ENCODE measurements at regions not wholly inside any gene's neighbourhood (a gene's known extent, or its start where the extent isn't known, plus 50 kb on each side); places are given as distances from the start of the nearest gene placed in this dataset.

- H2BK5ac ChIP-seq (ENCODE audit: low read depth, low read length, poor library complexity): no peak overlapping the region
- 100% methylated on average over 1 of the region's 8 CpGs for WGBS (ENCODE audit: extremely low coverage, insufficient coverage, insufficient read length)
- no peak overlapping the region for H3K9ac ChIP-seq (ENCODE audit: low read length)
Measured at GRCh38 chr21:25214676-25215075, 392.6 kb downstream of the MRPL39 start.

GRCh38 chr21:25199944-25200343 lies 407.3 kb downstream of the MRPL39 start:
- no peak overlapping the region for H3K23ac ChIP-seq (ENCODE audit: low read length)
- H3K27me3 ChIP-seq (ENCODE audit: insufficient read depth, low read length): no peaks in the 10 kb centered on the region
- no peaks in the 10 kb centered on the region for H3K79me2 ChIP-seq (ENCODE audit: control insufficient read depth, insufficient read depth, low read length, poor library complexity)
- H3K79me1 ChIP-seq (ENCODE audit: low read length): no peaks in the 10 kb centered on the region
- H2BK12ac ChIP-seq (ENCODE audit: low read length): no peak overlapping the region
- H3K4ac ChIP-seq (ENCODE audit: low read depth, low read length): no peak overlapping the region
- H2AK5ac ChIP-seq (ENCODE audit: low read length): no peak overlapping the region
- DNase-seq: no peak
- H4K91ac ChIP-seq (ENCODE audit: low read depth, low read length): no peak overlapping the region
- H3K18ac ChIP-seq (ENCODE audit: low read length): no peak overlapping the region
- no CpG with 5 or more reads among the region's 2 CpGs for WGBS (ENCODE audit: extremely low coverage, insufficient coverage, insufficient read length)
- no peaks in the 10 kb centered on the region for H3K4me1 ChIP-seq (ENCODE audit: control insufficient read depth in 1 of 2, insufficient read depth in 2 of 2, low read length in 2 of 2)
- H2BK120ac ChIP-seq (ENCODE audit: insufficient read depth, low read length, poor library complexity): no peak overlapping the region
- H3K14ac ChIP-seq (ENCODE audit: low read length): no peak overlapping the region
- H3K27ac ChIP-seq (ENCODE audit: low read depth, low read length): no peak overlapping the region
- H3K36me3 ChIP-seq (ENCODE audit: control insufficient read depth in 1 of 2, insufficient read depth in 2 of 2, low read length in 2 of 2): no peaks in the 10 kb centered on the region
- no peak overlapping the region for H3K4me2 ChIP-seq (ENCODE audit: low read length)
- no peak overlapping the region for H3K4me3 ChIP-seq (ENCODE audit: low read depth, low read length)
- H2BK5ac ChIP-seq (ENCODE audit: low read depth, low read length, poor library complexity): no peak overlapping the region
- no peak overlapping the region for H3K9ac ChIP-seq (ENCODE audit: low read length)
- H2AFZ ChIP-seq (ENCODE audit: insufficient read depth, low read length, poor library complexity): no peak overlapping the region
- no peak overlapping the region for H4K8ac ChIP-seq (ENCODE audit: low read depth, low read length)
- no peaks in the 10 kb centered on the region for H3K9me3 ChIP-seq (ENCODE audit: insufficient read depth, low read depth, low read length)
- H4K12ac ChIP-seq (ENCODE audit: low read depth, low read length): no peak overlapping the region

More at GRCh38 chr21:25214676-25215075, 392.6 kb downstream of the MRPL39 start:
- Histone ChIP-seq H3K79me2 (ENCODE audit: control insufficient read depth, insufficient read depth, low read length, poor library complexity) (no peaks in the 10 kb centered on the region), H3K27me3 (ENCODE audit: insufficient read depth, low read length) (no peaks in the 10 kb centered on the region), H3K4me1 (ENCODE audit: control insufficient read depth in 1 of 2, insufficient read depth in 2 of 2, low read length in 2 of 2) (no peaks in the 10 kb centered on the region), H4K91ac (ENCODE audit: low read depth, low read length) (no peak overlapping the region), H4K8ac (ENCODE audit: low read depth, low read length) (no peak overlapping the region), H3K79me1 (ENCODE audit: low read length) (no peaks in the 10 kb centered on the region), H4K12ac (ENCODE audit: low read depth, low read length) (no peak overlapping the region), H2BK120ac (ENCODE audit: insufficient read depth, low read length, poor library complexity) (no peak overlapping the region), H3K4me2 (ENCODE audit: low read length) (no peak overlapping the region), H2BK12ac (ENCODE audit: low read length) (no peak overlapping the region), H2AK5ac (ENCODE audit: low read length) (no peak overlapping the region), H3K27ac (ENCODE audit: low read depth, low read length) (no peak overlapping the region), H2AFZ (ENCODE audit: insufficient read depth, low read length, poor library complexity) (no peak overlapping the region), H3K4ac (ENCODE audit: low read depth, low read length) (no peak overlapping the region), H3K23ac (ENCODE audit: low read length) (no peak overlapping the region), H3K4me3 (ENCODE audit: low read depth, low read length) (no peak overlapping the region), H3K36me3 (ENCODE audit: control insufficient read depth in 1 of 2, insufficient read depth in 2 of 2, low read length in 2 of 2) (no peaks in the 10 kb centered on the region), H3K14ac (ENCODE audit: low read length) (no peak overlapping the region), H3K18ac (ENCODE audit: low read length) (no peak overlapping the region), H3K9me3 (ENCODE audit: insufficient read depth, low read depth, low read length) (no peaks in the 10 kb centered on the region)
- no peak for DNase-seq

GRCh38 chr21:25191141-25191540 lies 416.1 kb downstream of the MRPL39 start:
- H3K79me2 ChIP-seq (ENCODE audit: control insufficient read depth, insufficient read depth, low read length, poor library complexity): no peaks in the 10 kb centered on the region
- no peak overlapping the region for H2BK120ac ChIP-seq (ENCODE audit: insufficient read depth, low read length, poor library complexity)

GRCh38 chr21:25189497-25189896 lies 417.8 kb downstream of the MRPL39 start:
- H3K4ac ChIP-seq (ENCODE audit: low read depth, low read length): no peak overlapping the region
- WGBS (ENCODE audit: extremely low coverage, insufficient coverage, insufficient read length): no CpG with 5 or more reads among the region's 2 CpGs
- no peaks in the 10 kb centered on the region for H3K4me1 ChIP-seq (ENCODE audit: control insufficient read depth in 1 of 2, insufficient read depth in 2 of 2, low read length in 2 of 2)
- no peak overlapping the region for H2AFZ ChIP-seq (ENCODE audit: insufficient read depth, low read length, poor library complexity)
- H4K91ac ChIP-seq (ENCODE audit: low read depth, low read length): no peak overlapping the region
- H3K79me1 ChIP-seq (ENCODE audit: low read length): no peaks in the 10 kb centered on the region
- no peak overlapping the region for H3K4me3 ChIP-seq (ENCODE audit: low read depth, low read length)
- DNase-seq: no peak
- no peak overlapping the region for H3K4me2 ChIP-seq (ENCODE audit: low read length)
- no peak overlapping the region for H3K14ac ChIP-seq (ENCODE audit: low read length)
- H4K12ac ChIP-seq (ENCODE audit: low read depth, low read length): no peak overlapping the region
- H2BK120ac ChIP-seq (ENCODE audit: insufficient read depth, low read length, poor library complexity): no peak overlapping the region
- no peak overlapping the region for H2BK5ac ChIP-seq (ENCODE audit: low read depth, low read length, poor library complexity)
- H3K18ac ChIP-seq (ENCODE audit: low read length): no peak overlapping the region
- H2AK5ac ChIP-seq (ENCODE audit: low read length): no peak overlapping the region
- no peaks in the 10 kb centered on the region for H3K27me3 ChIP-seq (ENCODE audit: insufficient read depth, low read length)
- H3K36me3 ChIP-seq (ENCODE audit: control insufficient read depth in 1 of 2, insufficient read depth in 2 of 2, low read length in 2 of 2): no peaks in the 10 kb centered on the region
- H4K8ac ChIP-seq (ENCODE audit: low read depth, low read length): no peak overlapping the region
- H3K9me3 ChIP-seq (ENCODE audit: insufficient read depth, low read depth, low read length): no peaks in the 10 kb centered on the region
- H3K27ac ChIP-seq (ENCODE audit: low read depth, low read length): no peak overlapping the region
- no peaks in the 10 kb centered on the region for H3K79me2 ChIP-seq (ENCODE audit: control insufficient read depth, insufficient read depth, low read length, poor library complexity)
- no peak overlapping the region for H2BK12ac ChIP-seq (ENCODE audit: low read length)
- H3K9ac ChIP-seq (ENCODE audit: low read length): no peak overlapping the region
- no peak overlapping the region for H3K23ac ChIP-seq (ENCODE audit: low read length)

More at GRCh38 chr21:25191141-25191540, 416.1 kb downstream of the MRPL39 start:
- Histone ChIP-seq H2BK12ac (ENCODE audit: low read length) (no peak overlapping the region), H3K9me3 (ENCODE audit: insufficient read depth, low read depth, low read length) (no peaks in the 10 kb centered on the region), H3K18ac (ENCODE audit: low read length) (no peak overlapping the region), H3K36me3 (ENCODE audit: control insufficient read depth in 1 of 2, insufficient read depth in 2 of 2, low read length in 2 of 2) (no peaks in the 10 kb centered on the region), H2AK5ac (ENCODE audit: low read length) (no peak overlapping the region), H3K27me3 (ENCODE audit: insufficient read depth, low read length) (no peaks in the 10 kb centered on the region), H4K8ac (ENCODE audit: low read depth, low read length) (no peak overlapping the region), H3K9ac (ENCODE audit: low read length) (no peak overlapping the region), H3K4me1 (ENCODE audit: control insufficient read depth in 1 of 2, insufficient read depth in 2 of 2, low read length in 2 of 2) (no peaks in the 10 kb centered on the region), H3K27ac (ENCODE audit: low read depth, low read length) (no peak overlapping the region), H3K4me3 (ENCODE audit: low read depth, low read length) (no peak overlapping the region), H3K79me1 (ENCODE audit: low read length) (no peaks in the 10 kb centered on the region), H3K4me2 (ENCODE audit: low read length) (no peak overlapping the region), H4K91ac (ENCODE audit: low read depth, low read length) (no peak overlapping the region), H3K4ac (ENCODE audit: low read depth, low read length) (no peak overlapping the region), H2BK5ac (ENCODE audit: low read depth, low read length, poor library complexity) (no peak overlapping the region), H3K14ac (ENCODE audit: low read length) (no peak overlapping the region), H4K12ac (ENCODE audit: low read depth, low read length) (no peak overlapping the region), H2AFZ (ENCODE audit: insufficient read depth, low read length, poor library complexity) (no peak overlapping the region), H3K23ac (ENCODE audit: low read length) (no peak overlapping the region)
- DNase-seq: no peak
